ENCODE measurements at regions not wholly inside any gene's neighbourhood (a gene's known extent, or its start where the extent isn't known, plus 50 kb on each side); places are given as distances from the start of the nearest gene placed in this dataset.

DNA sequence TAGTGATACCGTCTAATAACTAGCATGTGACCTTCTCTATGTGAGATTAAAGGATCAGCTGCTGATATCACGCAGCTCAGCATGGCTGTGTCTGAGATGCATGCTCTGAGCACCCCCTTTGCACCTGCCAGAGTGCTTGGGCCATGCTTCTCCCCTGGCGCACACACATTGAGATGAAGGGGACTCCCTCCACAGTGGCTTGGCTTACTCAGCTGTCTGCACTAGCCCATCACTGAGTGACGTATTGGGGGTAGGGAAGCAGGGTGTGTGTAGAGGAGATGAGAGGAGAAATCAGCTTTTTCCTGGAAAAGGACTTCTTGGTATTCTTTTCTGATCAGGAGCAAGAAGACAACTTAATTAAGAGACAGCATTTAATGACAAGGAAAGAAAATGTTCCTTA lies 216.5 kb downstream of the BLID start:
- DNase-seq (ENCODE audit: extremely low read depth, low read depth) = no peak
- TF ChIP-seq, protein P1, sequence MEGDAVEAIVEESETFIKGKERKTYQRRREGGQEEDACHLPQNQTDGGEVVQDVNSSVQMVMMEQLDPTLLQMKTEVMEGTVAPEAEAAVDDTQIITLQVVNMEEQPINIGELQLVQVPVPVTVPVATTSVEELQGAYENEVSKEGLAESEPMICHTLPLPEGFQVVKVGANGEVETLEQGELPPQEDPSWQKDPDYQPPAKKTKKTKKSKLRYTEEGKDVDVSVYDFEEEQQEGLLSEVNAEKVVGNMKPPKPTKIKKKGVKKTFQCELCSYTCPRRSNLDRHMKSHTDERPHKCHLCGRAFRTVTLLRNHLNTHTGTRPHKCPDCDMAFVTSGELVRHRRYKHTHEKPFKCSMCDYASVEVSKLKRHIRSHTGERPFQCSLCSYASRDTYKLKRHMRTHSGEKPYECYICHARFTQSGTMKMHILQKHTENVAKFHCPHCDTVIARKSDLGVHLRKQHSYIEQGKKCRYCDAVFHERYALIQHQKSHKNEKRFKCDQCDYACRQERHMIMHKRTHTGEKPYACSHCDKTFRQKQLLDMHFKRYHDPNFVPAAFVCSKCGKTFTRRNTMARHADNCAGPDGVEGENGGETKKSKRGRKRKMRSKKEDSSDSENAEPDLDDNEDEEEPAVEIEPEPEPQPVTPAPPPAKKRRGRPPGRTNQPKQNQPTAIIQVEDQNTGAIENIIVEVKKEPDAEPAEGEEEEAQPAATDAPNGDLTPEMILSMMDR (IDR thresholded peaks at IDR 0.05; ENCODE audit: low read depth, low read length, missing control alignments) = no peak
- no peak overlapping the region for H3K4me3 ChIP-seq (replicated peaks; ENCODE audit: low read depth, low read length)

- TF ChIP-seq, protein P1 (IDR thresholded peaks at IDR 0.05; ENCODE audit: low read depth, low read length, missing control alignments) = no peak
- DNase-seq (ENCODE audit: extremely low read depth, low read depth) = no peak
- H3K4me3 ChIP-seq (replicated peaks; ENCODE audit: low read depth, low read length) = no peak overlapping the region
Measured at GRCh38 chr11:121898903-121899302, 217.1 kb downstream of the BLID start.

GRCh38 chr11:121895919-121896318 lies 220.1 kb downstream of the BLID start:
- H3K4me3 ChIP-seq (replicated peaks; ENCODE audit: low read depth, low read length) = no peak overlapping the region
- no peak for DNase-seq (ENCODE audit: extremely low read depth, low read depth)
- TF ChIP-seq, protein P1 (IDR thresholded peaks at IDR 0.05; ENCODE audit: low read depth, low read length, missing control alignments) = no peak

GRCh38 chr11:121894581-121894980 lies 221.4 kb downstream of the BLID start:
- no peak for DNase-seq (ENCODE audit: extremely low read depth, low read depth)
- TF ChIP-seq, protein P1 (IDR thresholded peaks at IDR 0.05; ENCODE audit: low read depth, low read length, missing control alignments) = no peak
- no peak overlapping the region for H3K4me3 ChIP-seq (replicated peaks; ENCODE audit: low read depth, low read length)

GRCh38 chr11:121892863-121893262 lies 223.2 kb downstream of the BLID start:
- no peak overlapping the region for H3K4me3 ChIP-seq (replicated peaks; ENCODE audit: low read depth, low read length)
- no peak for DNase-seq (ENCODE audit: extremely low read depth, low read depth)
- TF ChIP-seq, protein P1 (IDR thresholded peaks at IDR 0.05; ENCODE audit: low read depth, low read length, missing control alignments) = no peak

- TF ChIP-seq, protein P1 (IDR thresholded peaks at IDR 0.05; ENCODE audit: low read depth, low read length, missing control alignments) = no peak
- H3K4me3 ChIP-seq (replicated peaks; ENCODE audit: low read depth, low read length) = no peak overlapping the region
- no peak for DNase-seq (ENCODE audit: extremely low read depth, low read depth)
Measured at GRCh38 chr11:121892131-121892681, 223.8 kb downstream of the BLID start.

GRCh38 chr11:121890946-121891515 lies 225.0 kb downstream of the BLID start:
- no peak for DNase-seq (ENCODE audit: extremely low read depth, low read depth)
- H3K4me3 ChIP-seq (replicated peaks; ENCODE audit: low read depth, low read length) = no peak overlapping the region
- TF ChIP-seq, protein P1 (IDR thresholded peaks at IDR 0.05; ENCODE audit: low read depth, low read length, missing control alignments) = no peak

Measured in HFF-Myc (cell line).